ENCODE measurements at regions not wholly inside any gene's neighbourhood (a gene's known extent, or its start where the extent isn't known, plus 50 kb on each side); places are given as distances from the start of the nearest gene placed in this dataset.

DNA sequence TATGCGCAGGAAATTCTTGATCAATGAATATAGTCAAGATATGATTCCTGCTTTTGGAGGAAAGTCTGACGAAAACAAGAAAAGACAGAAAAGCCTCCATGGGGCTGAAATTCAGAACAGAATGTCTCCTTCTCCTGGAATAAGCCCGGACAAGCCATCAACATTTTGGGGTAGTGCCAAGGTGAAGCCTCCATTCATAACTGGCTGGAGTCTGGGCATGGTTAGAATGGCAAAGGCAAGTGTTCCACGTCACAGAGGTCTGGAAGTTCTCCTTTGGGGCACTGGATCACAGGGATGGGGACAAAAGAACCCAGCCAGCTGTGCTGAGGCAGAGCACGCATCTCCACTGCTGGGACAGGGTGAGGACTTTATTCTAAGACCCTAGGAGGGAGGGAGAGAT is 505.7 kb downstream of the CMPK2 start:
- no peak for DNase-seq

DNA sequence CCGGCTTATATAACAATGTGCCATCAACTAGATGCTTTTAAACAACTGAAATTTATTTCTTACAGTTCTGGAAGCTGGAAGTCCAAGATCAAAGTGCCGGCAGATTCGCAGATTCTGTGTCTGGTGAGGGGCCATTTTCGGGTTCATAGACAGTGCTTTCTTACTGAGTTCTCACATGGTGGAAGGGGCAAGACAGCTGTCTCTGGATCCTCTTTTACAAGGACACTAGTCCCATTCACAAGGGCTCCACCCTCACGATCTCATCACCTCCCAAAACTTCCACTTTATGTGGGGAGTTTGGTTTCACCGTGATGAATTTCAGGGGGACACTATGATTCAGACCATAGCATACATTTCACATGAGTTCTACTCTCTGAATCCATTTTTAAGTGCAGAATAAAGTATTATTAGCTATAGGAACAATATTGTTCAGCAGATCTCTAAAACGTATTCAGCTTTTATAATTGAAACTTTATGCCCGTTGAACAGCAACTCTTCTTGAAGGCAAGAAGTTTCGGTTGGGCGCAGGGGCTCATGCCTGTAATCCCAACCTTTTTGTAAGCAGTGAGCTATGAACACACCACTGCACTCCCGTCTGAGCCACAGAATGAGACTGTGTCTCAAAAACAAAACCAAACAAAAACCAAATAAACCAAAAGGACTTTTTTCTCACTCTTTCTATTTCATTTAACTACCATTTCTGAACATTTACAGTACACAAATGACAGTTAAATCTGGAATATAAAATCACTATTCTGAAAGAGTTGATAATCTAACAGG is 502.8 kb downstream of the CMPK2 start:
- no peak for DNase-seq

DNA sequence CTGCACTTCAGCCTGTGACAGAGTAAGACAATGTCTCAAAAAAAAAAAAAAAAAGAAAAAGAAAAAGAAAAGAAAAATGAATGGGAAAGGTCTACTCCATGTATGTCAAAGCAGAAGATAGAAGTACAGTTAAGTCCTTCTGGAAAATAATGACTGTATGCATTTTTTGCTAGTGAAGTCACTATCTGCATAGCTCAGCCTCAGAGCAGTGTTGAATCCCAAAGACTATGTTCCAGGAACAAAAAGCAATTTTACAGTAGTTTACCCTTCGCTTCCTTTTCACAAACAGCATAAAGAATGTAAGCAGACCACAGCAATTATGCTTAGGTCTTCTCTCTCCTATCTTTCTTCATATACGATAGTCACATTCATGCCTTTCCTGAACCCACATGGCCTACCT is 497.4 kb downstream of the CMPK2 start:
- no peak for DNase-seq

DNA sequence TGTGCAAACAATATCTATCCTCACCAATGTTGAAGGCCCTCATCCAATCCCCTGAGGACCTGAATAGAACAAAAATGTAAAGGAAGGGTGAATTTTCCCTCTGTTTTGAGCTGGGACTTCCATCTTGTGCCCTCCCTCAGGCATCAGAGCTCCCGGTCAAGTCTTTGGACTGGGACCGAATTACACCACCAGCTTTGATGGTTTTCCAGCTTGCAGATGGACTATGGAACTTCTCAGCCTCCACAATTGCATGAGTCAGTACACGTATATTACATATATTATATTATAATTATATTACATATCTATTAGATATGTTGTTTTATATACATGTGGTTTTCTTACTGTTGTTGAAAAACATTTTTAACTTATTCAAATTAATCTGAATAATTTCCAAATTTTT is 496.4 kb downstream of the CMPK2 start:
- no peak for DNase-seq

DNA sequence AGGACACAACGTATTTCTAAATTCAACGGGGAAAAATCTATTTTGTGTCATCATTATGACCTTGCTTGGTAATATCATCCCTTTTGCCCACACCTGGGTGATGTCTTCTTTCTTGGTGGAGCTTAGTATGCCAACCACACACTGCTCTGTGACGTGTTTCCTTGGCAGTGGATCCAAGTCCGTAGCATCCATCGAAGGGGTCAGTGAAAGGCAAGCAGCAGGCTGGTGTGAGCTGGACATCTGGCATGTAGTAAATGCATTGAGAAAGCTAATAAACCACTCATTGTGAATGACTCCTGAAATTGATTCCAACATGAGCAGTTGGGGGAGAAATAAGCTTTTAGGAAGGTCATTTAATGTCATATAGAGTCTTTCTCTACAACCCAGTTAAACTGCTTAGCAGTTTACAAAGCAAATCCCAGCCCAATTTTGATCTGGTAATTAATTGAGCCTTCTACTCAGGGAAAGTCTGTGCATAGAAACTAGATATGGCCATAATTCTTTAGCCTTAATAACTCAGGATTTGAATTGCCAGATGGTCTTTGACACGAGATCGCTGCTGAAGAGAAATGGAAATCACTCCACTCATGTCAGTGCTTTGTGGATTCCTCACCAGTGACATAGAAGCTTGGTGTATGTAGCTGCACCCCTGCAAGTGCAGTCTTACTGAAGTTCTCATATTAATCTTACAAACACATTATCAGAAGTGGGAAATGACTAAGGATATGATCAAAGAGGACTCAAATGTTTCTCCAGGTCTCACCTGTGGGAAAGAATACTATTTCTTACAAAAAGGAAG is 494.8 kb downstream of the CMPK2 start:
- no peak for DNase-seq

DNA sequence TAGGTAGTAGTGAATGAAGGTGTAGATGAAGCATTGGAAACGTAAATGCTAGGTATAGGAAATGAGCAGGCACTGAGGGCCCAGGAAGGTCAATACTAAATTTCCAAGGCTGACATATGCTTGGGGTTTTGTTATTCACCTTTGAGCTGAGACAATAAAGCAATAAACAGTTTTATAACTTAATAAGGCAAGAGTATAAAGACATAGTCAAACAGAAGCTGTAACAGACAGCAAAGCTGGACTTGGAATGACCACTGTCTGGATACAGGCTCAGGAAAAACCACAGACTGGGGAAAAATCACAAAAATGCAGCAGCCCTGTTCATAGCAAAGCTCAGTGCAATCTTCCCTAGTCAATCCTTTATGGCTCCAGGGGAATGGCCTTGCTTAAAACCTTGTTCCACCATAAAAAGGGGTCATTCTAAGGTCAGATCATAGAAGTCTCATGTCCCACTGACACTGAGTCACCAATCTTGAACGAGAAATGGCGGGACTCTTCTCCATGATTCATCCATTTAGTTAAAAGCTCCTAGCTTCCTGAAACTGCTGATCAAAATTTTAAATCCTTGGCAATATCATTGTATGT is 493.3 kb downstream of the CMPK2 start:
- DNase-seq = no peak

DNA sequence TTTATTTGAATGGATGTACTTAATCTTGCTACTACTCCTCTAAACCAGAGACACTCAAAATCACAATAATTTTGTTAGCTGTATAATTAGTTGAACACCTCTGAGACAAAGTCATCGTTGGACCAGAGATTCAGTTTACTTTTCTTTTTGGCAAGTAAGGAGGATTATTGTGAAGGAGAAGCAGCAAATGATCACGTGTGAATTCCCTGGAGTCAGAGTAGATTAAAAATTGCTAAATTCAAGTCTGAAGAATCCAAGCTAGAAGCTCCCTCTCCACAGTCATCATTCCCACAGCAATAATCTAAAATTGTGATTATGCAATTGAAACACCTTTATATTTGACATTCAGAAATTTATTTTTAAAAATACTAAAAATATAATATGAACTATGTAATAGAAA is 484.4 kb downstream of the CMPK2 start:
- no peak for DNase-seq

DNA sequence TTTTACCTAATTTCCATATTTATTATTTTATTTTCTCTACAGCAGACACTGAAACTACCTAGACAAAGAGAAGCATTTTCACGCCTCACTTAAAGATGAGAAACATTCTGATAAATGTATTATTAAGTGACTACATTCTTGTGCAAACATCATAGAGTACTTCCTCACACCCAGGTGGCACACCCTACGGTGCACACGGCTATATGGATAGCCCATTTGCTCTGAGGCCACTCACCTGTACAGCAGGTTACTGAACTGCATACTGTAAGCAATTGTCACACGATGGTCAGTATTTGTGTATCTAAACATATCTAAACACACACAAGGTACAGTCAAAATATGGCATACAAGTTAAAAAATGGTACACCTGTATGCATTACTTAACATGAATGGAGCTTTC is 481.4 kb downstream of the CMPK2 start:
- no peak for DNase-seq

DNA sequence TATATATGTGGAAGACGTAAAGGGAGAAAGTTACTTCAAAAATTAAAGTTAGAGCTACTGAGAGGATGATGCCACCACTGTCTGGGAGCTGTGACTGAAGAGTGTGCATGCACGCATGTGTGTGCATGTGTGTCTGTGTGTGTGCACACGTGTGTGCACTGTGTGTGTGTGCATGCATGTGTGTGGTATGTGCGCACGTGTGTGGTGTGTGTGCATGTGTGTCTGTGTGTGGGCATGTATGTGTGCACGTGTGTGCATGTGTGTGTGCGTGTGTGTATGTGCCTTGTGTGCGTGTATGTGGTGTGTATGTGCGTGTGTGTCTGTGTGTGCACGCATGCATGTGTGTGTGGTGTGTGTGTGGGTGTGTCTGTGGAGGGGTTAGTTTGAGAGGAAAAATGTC is 473.4 kb downstream of the CMPK2 start:
- DNase-seq = no peak

DNA sequence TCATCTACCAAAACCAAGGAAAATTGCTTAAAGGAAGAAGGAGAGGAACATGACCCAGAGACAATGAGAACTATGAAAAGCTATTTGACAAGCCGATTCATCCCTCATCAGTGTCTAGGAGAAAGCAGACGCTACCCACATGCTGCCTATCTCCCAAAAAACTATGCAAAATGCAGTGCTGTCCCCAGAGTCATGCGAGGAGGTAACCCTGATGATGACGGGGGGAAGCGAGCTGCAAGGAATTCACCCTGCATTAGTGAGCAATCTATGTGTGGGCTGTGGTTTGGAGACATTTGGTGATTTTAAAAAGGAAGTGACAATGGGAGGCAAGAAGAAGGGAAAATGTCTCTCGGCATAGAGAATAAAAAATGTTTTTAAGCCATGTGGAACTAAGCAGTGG is 472.7 kb downstream of the CMPK2 start:
- DNase-seq = no peak

DNA sequence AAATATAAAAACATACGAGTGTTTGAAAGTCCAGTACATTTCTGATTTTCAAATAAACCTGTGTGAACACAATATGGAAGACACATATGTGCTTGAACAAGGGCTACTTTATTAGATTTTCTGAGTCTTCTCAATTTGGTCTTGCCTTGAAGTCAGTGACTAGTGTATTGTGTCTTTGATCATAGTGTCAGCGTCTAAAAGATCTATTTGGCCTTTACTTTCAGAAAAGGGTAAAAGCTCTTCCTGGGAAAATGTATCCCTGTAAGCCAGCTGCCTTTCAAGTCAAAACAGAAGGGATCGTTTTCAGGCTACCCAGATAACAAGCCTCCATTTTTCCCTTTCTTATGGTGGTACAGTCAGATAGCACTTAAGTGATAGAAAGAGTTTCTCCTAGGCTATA is 471.9 kb downstream of the CMPK2 start:
- no peak for DNase-seq

DNA sequence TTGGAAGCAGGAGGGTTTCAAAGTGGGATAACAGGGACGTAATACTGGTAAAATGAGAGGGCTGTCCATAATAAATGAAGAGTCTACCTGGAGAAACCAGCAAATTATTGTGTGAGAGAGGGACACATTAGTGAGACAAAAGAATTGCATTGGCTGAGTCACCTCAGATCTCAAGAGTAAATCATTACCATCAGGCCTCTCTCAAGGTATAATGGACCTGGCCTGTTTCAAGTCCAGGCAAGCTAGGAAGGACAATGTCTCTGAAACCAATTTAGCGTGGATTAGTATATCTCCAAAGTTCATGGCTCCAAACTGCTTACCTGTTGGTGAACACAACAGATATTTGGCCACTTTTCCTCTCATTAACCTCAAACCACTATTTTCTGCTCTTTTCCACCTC is 471.4 kb downstream of the CMPK2 start:
- no peak for DNase-seq

DNA sequence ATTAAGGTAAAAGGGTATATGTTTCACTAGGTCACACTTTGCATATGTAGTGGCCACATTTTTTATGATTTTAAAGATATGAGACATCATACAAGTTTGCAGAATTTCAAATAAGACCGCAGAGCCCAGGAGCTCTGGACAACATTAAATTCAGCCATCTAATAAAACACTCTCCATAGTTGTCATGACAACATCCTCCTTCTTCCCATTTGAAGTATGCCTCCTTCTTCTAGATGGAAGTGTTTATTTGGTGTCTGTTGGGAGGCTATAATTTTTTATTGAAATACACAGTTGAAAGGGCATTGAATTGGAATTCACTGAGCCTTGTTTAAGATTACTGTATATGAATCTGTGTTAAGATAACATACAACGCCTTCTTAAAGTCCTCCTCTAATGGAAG is 467.3 kb downstream of the CMPK2 start:
- DNase-seq = no peak

DNA sequence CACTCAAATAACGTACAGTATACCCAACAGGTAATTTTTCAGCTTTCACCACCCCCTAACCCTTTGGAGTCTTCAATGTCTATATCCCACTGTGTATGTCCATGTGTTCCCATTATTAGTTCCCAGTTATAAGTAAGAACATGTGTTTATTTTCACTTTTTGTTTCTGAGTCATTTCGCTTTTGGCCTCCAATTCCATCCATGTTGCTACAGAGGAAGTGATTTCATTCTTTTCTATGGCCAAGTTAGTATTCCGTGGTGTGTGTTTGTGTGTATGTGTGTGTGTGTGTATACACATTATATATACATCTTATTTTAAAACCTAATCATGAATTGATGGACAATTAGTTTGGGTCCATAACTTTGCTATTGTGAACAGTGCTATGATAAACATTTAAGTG is 464.4 kb downstream of the CMPK2 start:
- DNase-seq = no peak

DNA sequence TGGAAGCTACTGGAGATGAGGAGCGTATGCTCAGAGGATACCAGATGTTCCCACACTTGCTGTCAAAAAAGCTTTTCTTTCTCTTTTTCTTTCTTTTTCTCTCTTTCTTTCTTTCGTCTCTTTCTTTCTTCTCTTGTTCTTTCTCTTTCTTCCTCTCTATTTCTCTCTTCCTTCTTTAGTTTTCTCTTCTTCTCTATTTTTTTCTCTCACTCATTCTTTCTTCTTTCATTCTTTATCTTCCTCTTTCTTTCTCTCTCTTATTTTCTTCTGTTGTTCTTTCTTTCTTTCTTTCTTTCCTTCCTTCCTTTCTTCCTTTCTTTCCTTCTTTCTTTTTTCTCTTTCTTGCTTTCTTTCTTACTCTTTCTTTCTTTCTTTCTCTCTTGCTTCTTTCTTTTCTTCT is 457.6 kb downstream of the CMPK2 start:
- no peak for DNase-seq

DNA sequence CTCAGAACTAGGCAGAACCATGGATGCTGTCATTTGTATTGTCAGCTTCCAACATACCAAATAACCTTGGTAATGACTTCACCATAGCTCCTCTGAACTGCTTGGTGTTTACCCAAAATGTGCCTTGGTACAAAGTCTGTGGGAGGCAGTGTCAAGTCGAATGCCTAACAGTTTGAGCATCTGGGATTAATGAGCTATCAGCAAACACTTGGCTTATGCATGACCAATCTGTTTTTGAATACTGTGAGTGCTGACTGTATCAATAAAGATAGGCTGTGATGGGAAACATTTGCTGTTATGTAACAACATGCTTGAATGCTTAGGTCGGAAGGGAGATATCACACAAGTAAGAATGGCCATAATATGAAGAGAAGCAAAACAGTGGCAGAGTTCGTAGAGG is 455.4 kb downstream of the CMPK2 start:
- no peak for DNase-seq

DNA sequence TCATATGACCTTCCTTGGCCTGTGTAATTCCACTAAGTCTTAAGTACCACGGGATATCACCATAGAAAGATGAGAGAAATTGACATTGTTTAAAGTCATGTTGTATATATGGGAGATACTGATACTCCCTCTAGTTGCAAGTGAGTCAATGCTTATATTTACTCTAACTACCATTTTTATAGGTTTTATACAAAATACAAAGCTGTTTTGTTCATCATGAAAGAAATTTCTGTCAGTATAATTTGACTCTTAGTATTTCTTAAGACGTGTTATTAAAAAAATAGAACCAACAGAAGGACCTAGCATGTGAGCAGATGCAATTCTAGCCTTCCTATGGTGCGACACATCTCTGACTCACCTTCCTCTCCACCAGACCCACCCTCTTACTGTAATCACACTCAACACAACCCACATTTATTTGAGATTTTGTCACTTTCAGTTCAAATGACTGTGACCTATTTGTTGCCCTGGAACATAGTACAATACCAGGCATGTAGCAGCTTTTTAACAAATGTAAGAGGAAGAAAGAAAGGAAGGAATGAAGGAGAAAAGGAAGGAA is 453.1 kb downstream of the CMPK2 start:
- no peak for DNase-seq

DNA sequence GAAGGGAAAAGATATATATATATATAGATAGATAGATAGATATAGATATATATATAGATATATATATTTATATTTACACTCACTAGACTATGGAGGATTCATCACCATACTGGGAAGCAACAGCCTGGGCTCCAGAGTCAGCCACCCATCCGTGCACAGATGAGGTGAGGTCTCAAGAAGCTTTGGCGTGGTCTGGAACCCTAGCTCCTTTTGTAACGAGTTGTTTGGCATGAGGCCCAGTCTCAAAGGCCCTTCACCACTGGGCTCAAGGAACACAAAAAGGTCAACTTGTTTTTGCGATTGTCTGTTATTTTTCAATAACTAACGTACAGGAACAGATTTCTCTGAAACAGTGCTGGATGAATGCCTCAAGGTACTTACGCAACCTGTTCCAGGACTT is 448.7 kb downstream of the CMPK2 start:
- DNase-seq = no peak

DNA sequence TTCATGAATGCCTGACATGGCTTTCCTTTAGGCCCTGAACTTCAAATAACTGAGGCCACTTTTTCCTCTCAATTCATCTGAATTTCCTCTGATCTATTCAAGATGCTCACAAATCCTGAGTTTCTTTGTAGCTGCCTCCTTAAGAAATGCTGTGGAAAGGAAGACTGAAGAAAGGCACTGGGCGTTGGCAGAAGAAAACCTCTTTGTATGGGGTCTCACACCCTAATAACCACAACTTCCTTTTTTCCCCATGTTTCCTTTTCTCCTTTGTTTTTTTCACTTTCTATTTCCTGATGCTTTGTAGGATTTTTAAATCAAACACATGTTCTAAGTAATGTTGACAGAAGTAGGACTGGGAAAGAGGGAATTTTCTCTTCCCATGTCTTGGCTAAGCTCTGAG is 447.4 kb downstream of the CMPK2 start:
- no peak for DNase-seq

DNA sequence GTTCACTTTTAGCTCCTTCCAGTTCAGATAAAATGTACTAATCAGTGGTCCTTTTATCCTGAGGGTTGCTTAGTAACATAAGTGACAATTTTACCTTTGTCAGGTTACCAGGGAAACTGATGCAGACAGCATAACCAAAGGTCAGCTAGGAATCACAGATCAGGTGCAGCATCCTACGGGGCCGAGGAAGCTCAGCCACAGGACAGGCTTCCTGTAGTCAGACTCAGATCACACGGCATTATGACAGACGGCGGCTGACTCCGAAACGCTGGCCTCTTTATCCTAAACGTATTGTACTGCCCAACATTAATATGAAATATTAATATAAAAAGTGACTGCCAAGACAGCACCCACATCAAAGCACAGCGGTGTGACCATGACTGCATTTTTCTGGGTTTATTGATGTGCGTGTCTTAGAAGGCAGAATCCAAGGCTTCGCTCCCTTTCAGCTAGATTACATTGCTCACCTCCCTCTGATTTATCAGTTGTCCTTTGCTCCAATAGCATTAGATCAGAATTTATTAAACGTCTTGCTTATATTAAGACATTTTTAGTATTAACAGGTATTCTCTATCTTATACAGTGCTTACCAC is 444.5 kb downstream of the CMPK2 start:
- no peak for DNase-seq

DNA sequence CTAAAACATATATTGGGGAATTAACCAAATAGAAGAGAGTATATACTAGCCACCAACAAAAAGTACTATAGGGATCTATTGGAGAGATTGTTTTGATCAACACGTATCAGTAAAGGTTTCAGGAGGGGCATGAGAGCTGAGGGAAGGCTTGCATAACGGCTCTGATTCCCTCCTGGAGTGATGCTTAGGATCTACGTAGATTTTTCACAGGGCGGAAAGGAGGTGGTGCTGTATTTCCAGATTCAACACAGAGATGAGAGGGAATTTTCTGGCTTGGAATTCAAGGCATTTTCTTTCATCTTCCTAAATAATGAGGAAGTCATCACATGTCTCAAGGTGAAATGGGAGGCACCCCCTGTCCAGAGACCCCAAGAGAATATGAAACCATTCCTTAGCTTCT is 443.8 kb downstream of the CMPK2 start:
- no peak for DNase-seq

DNA sequence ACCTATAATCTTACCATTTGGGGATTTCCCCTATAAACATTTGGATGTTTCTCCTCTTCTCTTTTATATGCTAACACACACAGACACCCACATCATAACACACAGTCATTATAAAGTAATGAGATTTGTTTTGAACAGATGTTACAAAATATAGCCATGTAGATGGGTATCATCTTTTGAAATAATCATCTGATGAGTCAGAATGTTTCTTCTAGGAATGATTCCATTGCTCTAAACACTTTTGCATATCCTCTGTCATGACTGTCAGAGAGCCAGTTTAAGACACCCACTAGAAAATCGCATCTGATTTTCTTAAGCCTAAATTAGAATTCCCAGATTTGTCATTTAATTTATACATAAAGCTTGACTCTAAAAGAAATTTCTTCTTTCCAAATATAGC is 442.6 kb downstream of the CMPK2 start:
- DNase-seq = no peak

DNA sequence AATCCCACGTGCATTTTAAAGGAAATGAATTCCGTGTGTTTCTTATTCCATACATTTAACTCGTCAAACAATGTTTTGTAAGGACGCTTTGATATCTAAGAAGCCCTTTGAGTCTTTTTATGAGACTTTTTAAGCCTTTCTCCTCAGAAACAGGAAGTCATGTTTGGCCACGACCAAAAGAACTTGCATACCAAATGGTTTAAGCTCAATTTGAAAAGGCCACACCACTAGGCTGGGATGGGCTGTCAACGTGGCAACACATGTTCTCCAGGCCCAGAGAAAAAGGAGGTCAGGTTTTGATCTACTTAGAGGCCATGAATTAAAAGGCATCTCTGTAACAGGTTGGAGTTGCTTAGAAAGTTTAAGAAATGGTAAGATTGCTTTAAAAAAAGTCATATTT is 441.8 kb downstream of the CMPK2 start:
- DNase-seq = no peak

DNA sequence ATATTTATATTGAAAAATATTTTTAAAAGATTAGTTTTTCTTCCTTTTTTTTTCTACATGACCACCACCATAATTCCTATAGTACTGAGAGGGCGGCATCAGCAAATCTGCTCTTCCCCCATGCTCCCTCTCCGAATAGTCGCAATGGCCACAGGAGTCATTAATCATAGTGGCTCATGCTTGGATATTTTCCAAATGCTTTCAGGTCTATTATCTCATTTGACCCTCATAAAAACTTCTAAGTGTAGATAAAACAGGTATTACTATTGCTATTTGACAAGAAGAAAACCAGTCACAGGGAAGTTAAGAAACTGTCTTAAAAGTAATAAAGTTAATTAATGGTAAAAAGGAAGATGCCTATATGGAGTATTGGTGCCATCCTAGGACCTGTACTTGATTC is 440.7 kb downstream of the CMPK2 start:
- no peak for DNase-seq
